MCF 10A (cell line): ENCODE measurements at regions not wholly inside any gene's neighbourhood (a gene's known extent, or its start where the extent isn't known, plus 50 kb on each side); places are given as distances from the start of the nearest gene placed in this dataset.

Experiments used
- BruUV-seq: library from RNA; stranded (reverse); fragments of 400-500 nt; replicated peaks from 2 replicates; lab custom pipeline; 2021; lab: Mats Ljungman, UMichigan
- CTCF ChIA-PET: fragments of 300-600 bp; sonication (Branson Sonifier 250); formaldehyde crosslinking; extraction: SDS; loops from one replicate; lab custom pipeline; 2021; ENCODE audit warnings: antibody characterized with exemption, inconsistent platforms; lab: Yijun Ruan, JAX
- POLR2A ChIA-PET: fragments of 300-600, 350-650 bp; sonication (Branson Sonifier 250); formaldehyde crosslinking; extraction: SDS; loops from one replicate; lab custom pipeline; 2020; ENCODE audit warnings: antibody characterized with exemption, inconsistent platforms; lab: Yijun Ruan, JAX
- DNase-seq: peaks from one replicate; pipeline ENCODE4 v3.0.0-alpha.2; 2018; ENCODE audit not compliant: unreplicated experiment
- H3K27ac Mint-ChIP-seq: one replicate; pipeline ENCODE4 v1.8.0; 2022; ENCODE audit warnings: mild to moderate bottlenecking, low read depth, mixed read lengths; ENCODE audit not compliant: unreplicated experiment
- H3K27me3 Mint-ChIP-seq: one replicate; pipeline ENCODE4 v1.8.0; 2022; ENCODE audit warnings: mixed read lengths; ENCODE audit not compliant: insufficient read depth, unreplicated experiment
- H3K36me3 Mint-ChIP-seq: one replicate; pipeline ENCODE4 v1.8.0; 2022; ENCODE audit warnings: mild to moderate bottlenecking, moderate library complexity, mixed read lengths; ENCODE audit not compliant: insufficient read depth, unreplicated experiment
- H3K4me1 Mint-ChIP-seq: one replicate; pipeline ENCODE4 v1.8.0; 2022; ENCODE audit warnings: mixed read lengths; ENCODE audit not compliant: insufficient read depth, unreplicated experiment
- H3K4me3 Mint-ChIP-seq: one replicate; pipeline ENCODE4 v1.8.0; 2022; ENCODE audit warnings: mild to moderate bottlenecking, moderate library complexity, mixed read lengths; ENCODE audit not compliant: unreplicated experiment
- H3K9me3 Mint-ChIP-seq: one replicate; pipeline ENCODE4 v1.8.0; 2022; ENCODE audit warnings: mixed read lengths; ENCODE audit not compliant: unreplicated experiment
- intact Hi-C: fragments of 100-400 bp; cut with micrococcal nuclease; formaldehyde crosslinking; loops from 2 replicates; pipeline ENCODE4 v1.14.1; 2022
- TF ChIP-seq, protein P1 (sequence below): fragments of 200-600 bp; IDR thresholded peaks from one replicate; pipeline ENCODE4 v1.8.0; 2022; ENCODE audit warnings: antibody characterized with exemption, mild to moderate bottlenecking; ENCODE audit not compliant: unreplicated experiment

DNA sequence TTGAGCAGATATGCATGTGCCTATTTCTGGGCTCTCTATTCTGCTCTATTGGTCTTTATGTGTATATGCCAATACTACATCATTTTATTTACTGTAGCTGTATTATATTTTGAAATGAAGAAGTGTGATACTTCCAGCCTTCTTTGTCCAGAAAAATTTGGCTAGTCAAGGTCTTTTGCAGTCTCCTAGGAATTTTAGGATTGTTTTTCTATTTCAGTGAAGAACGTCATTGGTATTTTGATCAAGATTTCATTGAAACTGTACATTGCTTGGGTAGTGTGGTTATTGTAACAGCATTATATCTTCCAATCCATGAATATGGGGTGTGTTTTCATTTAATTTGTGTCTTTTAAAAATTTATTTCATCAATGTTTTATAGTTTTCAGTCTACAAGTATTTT, 400.3 kb downstream of the AASDHPPT start:
- no peaks in the 10 kb centered on the region for H3K27me3 Mint-ChIP-seq
- H3K4me1 Mint-ChIP-seq: peaks cover 13% of the 10 kb centered on the region
- intact Hi-C loops: no loop called here
- no peaks in the 10 kb centered on the region for H3K36me3 Mint-ChIP-seq
- CTCF ChIA-PET: no interaction called here
- DNase-seq: no peak
- POLR2A ChIA-PET: no interaction called here
- TF ChIP-seq, protein P1, sequence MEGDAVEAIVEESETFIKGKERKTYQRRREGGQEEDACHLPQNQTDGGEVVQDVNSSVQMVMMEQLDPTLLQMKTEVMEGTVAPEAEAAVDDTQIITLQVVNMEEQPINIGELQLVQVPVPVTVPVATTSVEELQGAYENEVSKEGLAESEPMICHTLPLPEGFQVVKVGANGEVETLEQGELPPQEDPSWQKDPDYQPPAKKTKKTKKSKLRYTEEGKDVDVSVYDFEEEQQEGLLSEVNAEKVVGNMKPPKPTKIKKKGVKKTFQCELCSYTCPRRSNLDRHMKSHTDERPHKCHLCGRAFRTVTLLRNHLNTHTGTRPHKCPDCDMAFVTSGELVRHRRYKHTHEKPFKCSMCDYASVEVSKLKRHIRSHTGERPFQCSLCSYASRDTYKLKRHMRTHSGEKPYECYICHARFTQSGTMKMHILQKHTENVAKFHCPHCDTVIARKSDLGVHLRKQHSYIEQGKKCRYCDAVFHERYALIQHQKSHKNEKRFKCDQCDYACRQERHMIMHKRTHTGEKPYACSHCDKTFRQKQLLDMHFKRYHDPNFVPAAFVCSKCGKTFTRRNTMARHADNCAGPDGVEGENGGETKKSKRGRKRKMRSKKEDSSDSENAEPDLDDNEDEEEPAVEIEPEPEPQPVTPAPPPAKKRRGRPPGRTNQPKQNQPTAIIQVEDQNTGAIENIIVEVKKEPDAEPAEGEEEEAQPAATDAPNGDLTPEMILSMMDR: no peak
- no peaks in the 10 kb centered on the region for H3K9me3 Mint-ChIP-seq
- no peak overlapping the region for H3K27ac Mint-ChIP-seq
- no TSS peak for BruUV-seq
- H3K4me3 Mint-ChIP-seq: no peak overlapping the region

DNA sequence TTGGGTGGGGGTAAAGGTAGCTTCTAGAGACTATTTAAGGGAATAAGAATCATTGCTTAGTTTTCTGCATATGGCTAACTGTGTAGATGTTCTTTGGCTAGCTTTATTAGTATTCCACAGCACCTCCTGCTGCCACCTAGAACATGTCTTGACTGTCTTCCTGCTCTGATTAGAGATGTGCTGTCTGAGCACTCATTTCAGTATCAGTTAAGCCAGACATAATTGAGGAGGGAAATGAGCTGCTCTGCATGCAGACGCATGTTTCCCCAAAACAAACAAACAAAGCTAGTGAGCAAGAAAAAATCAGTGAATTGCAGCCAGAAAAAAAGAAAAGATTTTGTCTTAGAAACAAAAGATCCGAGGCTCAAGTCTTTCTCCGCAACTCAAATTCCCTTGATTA, 402.2 kb downstream of the AASDHPPT start:
- Mint-ChIP-seq H3K4me1 (peaks cover 8% of the 10 kb centered on the region), H3K27ac (no peak overlapping the region), H3K4me3 (no peak overlapping the region), H3K36me3 (no peaks in the 10 kb centered on the region), H3K27me3 (no peaks in the 10 kb centered on the region), H3K9me3 (no peaks in the 10 kb centered on the region)
- TF ChIP-seq, protein P1: no peak
- CTCF ChIA-PET: interaction anchor here (0.6 to 1.0 kb wide), 4 partner anchors 43 to 906 kb away, joined by 3 to 4 read pairs (median 4); no protein-coding TSS in a partner anchor
- intact Hi-C loops: no loop called here
- no TSS peak for BruUV-seq
- POLR2A ChIA-PET: interaction anchor here (1.1 kb wide), 1 partner anchor 15 kb away, joined by 3 read pairs; no protein-coding TSS in a partner anchor
- no peak for DNase-seq

DNA sequence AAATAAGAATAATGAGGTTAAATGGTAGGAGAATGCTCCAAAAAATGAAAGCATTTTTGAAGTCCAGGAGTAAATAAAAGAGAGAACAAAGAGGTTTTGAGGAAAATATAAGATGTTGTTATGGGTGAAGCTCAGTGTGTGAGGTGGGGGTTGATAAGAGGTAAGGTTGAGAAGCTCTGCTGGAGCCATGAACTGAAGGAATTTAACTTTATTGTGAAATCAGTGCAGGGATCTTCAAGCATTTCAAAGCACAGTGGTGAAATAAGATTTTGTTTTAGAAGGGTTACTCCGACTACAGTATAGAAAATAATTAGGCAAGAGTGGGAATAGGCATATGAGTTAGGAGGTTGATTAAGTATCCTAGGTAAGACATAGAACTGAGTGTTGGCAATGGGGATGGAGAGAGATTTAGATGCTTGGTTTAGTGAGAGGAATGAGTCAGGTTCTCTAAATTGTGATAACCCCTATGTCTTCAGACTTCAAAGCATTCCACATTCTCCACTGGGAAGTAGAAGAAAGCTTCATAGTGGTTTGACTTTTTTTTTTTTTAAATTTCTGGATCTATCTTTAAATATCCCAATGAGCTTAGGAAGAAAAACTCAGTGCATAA, 403.2 kb downstream of the AASDHPPT start:
- ChIA-PET POLR2A (no interaction called here), CTCF (interaction anchor here (0.7 to 0.8 kb wide), 2 partner anchors 42 to 1590 kb away, joined by 3 to 4 read pairs; no protein-coding TSS in a partner anchor)
- H3K4me1 Mint-ChIP-seq: peaks cover 8% of the 10 kb centered on the region
- no peaks in the 10 kb centered on the region for H3K27me3 Mint-ChIP-seq
- H3K4me3 Mint-ChIP-seq: no peak overlapping the region
- DNase-seq: no peak
- no peaks in the 10 kb centered on the region for H3K9me3 Mint-ChIP-seq
- no peaks in the 10 kb centered on the region for H3K36me3 Mint-ChIP-seq
- intact Hi-C loops: no loop called here
- TF ChIP-seq, protein P1: no peak
- H3K27ac Mint-ChIP-seq: no peak overlapping the region
- no TSS peak for BruUV-seq

- no TSS peak for BruUV-seq
- peak; percentile 51 for DNase-seq
- H3K9me3 Mint-ChIP-seq: peaks cover 5% of the 10 kb centered on the region
- TF ChIP-seq, protein P1: no peak
- no peaks in the 10 kb centered on the region for H3K36me3 Mint-ChIP-seq
- H3K4me3 Mint-ChIP-seq: no peak overlapping the region
- H3K27ac Mint-ChIP-seq: no peak overlapping the region
- H3K4me1 Mint-ChIP-seq: peaks cover 8% of the 10 kb centered on the region
- CTCF ChIA-PET: interaction anchor here (0.5 to 1.3 kb wide), 6 partner anchors 12 to 330 kb away, joined by 3 to 5 read pairs (median 3); no protein-coding TSS in a partner anchor
- POLR2A ChIA-PET: interaction anchor here (0.7 to 1.5 kb wide), 2 partner anchors 9 to 83 kb away, joined by 3 to 5 read pairs; no protein-coding TSS in a partner anchor
- H3K27me3 Mint-ChIP-seq: no peaks in the 10 kb centered on the region
- intact Hi-C loops: no loop called here
Observed at GRCh38 chr11:106482917-106483785, 405.7 kb downstream of the AASDHPPT start.
